ENCODE measurements at regions not wholly inside any gene's neighbourhood (a gene's known extent, or its start where the extent isn't known, plus 50 kb on each side); places are given as distances from the start of the nearest gene placed in this dataset.

DNA sequence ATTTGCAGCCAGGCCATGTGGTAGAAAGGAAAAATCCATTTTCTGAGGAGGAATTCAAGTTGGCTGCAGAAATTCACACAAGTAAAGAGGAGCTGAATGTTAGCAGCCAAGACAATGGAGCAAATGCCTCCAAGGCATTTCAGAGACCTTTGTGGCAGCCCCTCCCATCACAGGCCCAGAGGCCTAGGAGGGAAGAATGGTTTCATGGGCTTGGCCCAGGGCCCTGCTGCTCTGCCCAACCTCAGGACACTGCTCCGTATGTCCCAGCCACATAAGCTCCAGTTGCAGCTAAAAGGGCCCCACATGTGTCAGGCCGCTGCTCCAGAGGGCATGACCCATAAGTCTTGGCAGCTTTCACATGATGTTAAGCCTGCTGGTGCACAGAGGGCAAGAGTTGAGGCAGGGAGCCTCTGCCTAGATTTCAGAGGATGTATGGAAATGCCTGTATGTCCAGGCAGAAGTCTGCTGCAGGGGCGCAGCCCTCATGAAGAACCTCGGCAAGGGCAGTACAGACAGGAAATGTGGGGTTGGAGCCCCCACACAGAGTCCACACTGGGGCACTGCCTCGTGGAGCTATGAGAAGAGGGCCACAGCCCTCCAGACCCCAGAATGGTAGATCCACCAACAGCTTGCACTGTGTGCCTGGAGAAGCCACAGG is 144.2 kb upstream of the EPB41L4A start:
- no peak for TF ChIP-seq CTCF (conservative IDR thresholded peaks at IDR 0.05; ENCODE audit: low read depth)
- DNase-seq (ENCODE audit: low spot score): no peak
- ChIA-PET POLR2A (ENCODE audit: low non-redundant PET) (no interaction called here), CTCF (no interaction called here)
- H3K27ac ChIP-seq: no peak overlapping the region

DNA sequence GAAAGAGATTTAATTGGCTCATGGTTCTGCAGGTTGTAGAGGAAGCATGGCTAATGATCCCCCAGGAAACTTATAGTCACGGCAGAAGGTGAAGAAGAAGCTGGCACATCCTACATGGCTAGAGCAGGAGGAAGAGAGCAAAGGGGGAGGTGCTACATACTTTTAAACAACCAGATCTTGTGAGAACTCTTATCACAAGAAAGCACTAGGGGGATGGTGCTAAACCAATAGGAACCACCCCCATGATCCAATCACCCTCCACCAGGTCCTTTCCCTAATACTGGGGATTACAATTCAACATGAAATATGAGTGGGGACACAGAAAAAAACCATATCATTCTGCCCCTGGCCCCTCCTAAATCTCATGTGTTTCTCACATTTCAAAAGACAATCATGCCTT is 147.2 kb upstream of the EPB41L4A start:
- ChIA-PET POLR2A (ENCODE audit: low non-redundant PET) (no interaction called here), CTCF (no interaction called here)
- TF ChIP-seq CTCF (conservative IDR thresholded peaks at IDR 0.05; ENCODE audit: low read depth): no peak
- no peak for DNase-seq (ENCODE audit: low spot score)
- no peak overlapping the region for H3K27ac ChIP-seq

GRCh38 chr5:112569596-112569995 is 150.5 kb upstream of the EPB41L4A start:
- no peak overlapping the region for H3K27ac ChIP-seq
- no peak for DNase-seq (ENCODE audit: low spot score)
- ChIA-PET POLR2A (ENCODE audit: low non-redundant PET) (no interaction called here), CTCF (interaction anchor here (0.5 to 0.6 kb wide), 2 partner anchors 21 to 75 kb away, joined by 3 to 5 read pairs; no protein-coding TSS in a partner anchor)
- no peak for TF ChIP-seq CTCF (conservative IDR thresholded peaks at IDR 0.05; ENCODE audit: low read depth)

- ChIA-PET CTCF (interaction anchor here (0.6 kb wide), 2 partner anchors 11 to 63 kb away, joined by 3 read pairs; no protein-coding TSS in a partner anchor), POLR2A (ENCODE audit: low non-redundant PET) (no interaction called here)
- DNase-seq (ENCODE audit: low spot score): no peak
- H3K27ac ChIP-seq: no peak overlapping the region
- no peak for TF ChIP-seq CTCF (conservative IDR thresholded peaks at IDR 0.05; ENCODE audit: low read depth)
Observed at GRCh38 chr5:112570708-112571444, 151.8 kb upstream of the EPB41L4A start.

GRCh38 chr5:112573441-112573840 is 154.4 kb upstream of the EPB41L4A start:
- POLR2A ChIA-PET (ENCODE audit: low non-redundant PET): no interaction called here

DNA sequence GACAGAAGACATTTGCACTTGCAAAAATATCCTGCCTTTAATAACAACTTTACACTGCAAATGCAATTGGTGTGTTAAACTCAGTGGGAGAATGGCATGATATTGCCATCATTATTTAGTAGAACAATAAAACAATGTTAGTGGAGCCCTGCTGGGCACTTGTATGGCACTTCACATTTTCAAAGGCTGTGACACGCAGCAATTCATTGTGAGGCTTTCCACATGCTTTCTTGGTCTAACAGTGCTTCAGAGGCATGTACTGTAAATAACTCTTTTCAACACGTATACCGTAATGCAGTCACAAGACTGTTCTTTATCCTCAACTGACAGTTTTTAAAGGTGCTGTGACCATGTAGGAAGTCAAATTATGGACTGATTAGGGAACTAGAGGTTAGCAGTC is 155.5 kb upstream of the EPB41L4A start:
- TF ChIP-seq CTCF (conservative IDR thresholded peaks at IDR 0.05; ENCODE audit: low read depth): no peak
- H3K27ac ChIP-seq: no peak overlapping the region
- ChIA-PET POLR2A (ENCODE audit: low non-redundant PET) (no interaction called here), CTCF (no interaction called here)
- no peak for DNase-seq (ENCODE audit: low spot score)

More at GRCh38 chr5:112573441-112573840, 154.4 kb upstream of the EPB41L4A start:
- CTCF ChIA-PET: interaction anchor here (0.7 kb wide), 2 partner anchors 18 to 82 kb away, joined by 4 read pairs; no protein-coding TSS in a partner anchor
- no peak for TF ChIP-seq CTCF (conservative IDR thresholded peaks at IDR 0.05; ENCODE audit: low read depth)
- DNase-seq (ENCODE audit: low spot score): no peak
- no peak overlapping the region for H3K27ac ChIP-seq

Measured in RWPE1 (cell line).